IMR-90 (cell line): ENCODE measurements at regions not wholly inside any gene's neighbourhood (a gene's known extent, or its start where the extent isn't known, plus 50 kb on each side); places are given as distances from the start of the nearest gene placed in this dataset.
"Not testable (repeated sequence)": the region's sequence is repeated elsewhere in the genome, so short reads cannot be mapped to it uniquely, and the experiment has no call there.

Experiments
- ATAC-seq: fragments of 200-7000 bp; cut with Tn5 transposase; 2 replicates; pipeline ENCODE4 v1.9.1; 2020; ENCODE audit warnings: low read depth, mild to moderate bottlenecking, moderate library complexity
- BruUV-seq: library from RNA; stranded (reverse); fragments of 400-500 nt; replicated peaks from 2 replicates; lab custom pipeline; 2021; lab: Mats Ljungman, UMichigan
- CTCF ChIA-PET: fragments of 300-600 bp; formaldehyde crosslinking; extraction: SDS; loops from one replicate; lab custom pipeline; 2021; ENCODE audit warnings: antibody characterized with exemption; lab: Yijun Ruan, JAX
- POLR2A ChIA-PET: fragments of 300-600 bp; sonication (Branson Sonifier 250); formaldehyde crosslinking; loops from one replicate; lab custom pipeline; 2022; ENCODE audit warnings: antibody characterized with exemption; ENCODE audit not compliant: unreplicated experiment; lab: Charles Lee
- DNase-seq: peaks from one replicate; pipeline ENCODE4 v3.0.0; 2013
- H2AFZ ChIP-seq: replicated peaks from 2 replicates; pipeline ENCODE3; 2013; ENCODE audit warnings: low read length, mild to moderate bottlenecking; ENCODE audit not compliant: poor library complexity
- H2AK5ac ChIP-seq: 2 replicates; pipeline ENCODE4 v1.6.1; 2013; ENCODE audit warnings: low read depth, low read length, inconsistent platforms
- H2AK9ac ChIP-seq: replicated peaks from 2 replicates; pipeline ENCODE3; 2013; ENCODE audit warnings: mild to moderate bottlenecking, low read depth, low read length, moderate library complexity; ENCODE audit not compliant: poor library complexity
- H2BK120ac ChIP-seq: 2 replicates; pipeline ENCODE4 v1.6.1; 2013; ENCODE audit warnings: low read depth, low read length, inconsistent platforms
- H2BK15ac ChIP-seq: 3 replicates; pipeline ENCODE4 v1.6.1; 2013; ENCODE audit warnings: low read depth, low read length, inconsistent platforms
- H2BK20ac ChIP-seq: 2 replicates; pipeline ENCODE4 v1.6.1; 2013; ENCODE audit warnings: low read depth, mild to moderate bottlenecking, inconsistent platforms, low read length, moderate library complexity
- H2BK5ac ChIP-seq: 2 replicates; pipeline ENCODE4 v1.6.1; 2013; ENCODE audit warnings: mild to moderate bottlenecking, low read depth, low read length, inconsistent platforms; ENCODE audit not compliant: poor library complexity, severe bottlenecking
- H3K14ac ChIP-seq: replicated peaks from 2 replicates; pipeline ENCODE4 v1.6.1; 2013; ENCODE audit warnings: low read depth, low read length, inconsistent platforms
- H3K18ac ChIP-seq: 2 replicates; pipeline ENCODE4 v1.6.1; 2013; ENCODE audit warnings: low read depth, low read length, control low read depth
- H3K23ac ChIP-seq: 2 replicates; pipeline ENCODE4 v1.6.1; 2013; ENCODE audit warnings: low read depth, low read length, inconsistent platforms
- H3K27ac ChIP-seq: 2 replicates; pipeline ENCODE4 v1.5.1; 2013; ENCODE audit warnings: mild to moderate bottlenecking, control low read depth, low read length; ENCODE audit not compliant: insufficient read depth
- H3K27me3 ChIP-seq: 2 replicates; pipeline ENCODE4 v1.6.1; 2013; ENCODE audit warnings: low read length; ENCODE audit not compliant: control insufficient read depth, insufficient read depth
- H3K36me3 ChIP-seq: 2 replicates; pipeline ENCODE4 v1.6.1; 2013; ENCODE audit warnings: low read length, mixed read lengths; ENCODE audit not compliant: control insufficient read depth, insufficient read depth
- H3K4ac ChIP-seq: 2 replicates; pipeline ENCODE4 v1.6.1; 2013; ENCODE audit warnings: low read depth, low read length, inconsistent platforms
- H3K4me1 ChIP-seq: 2 replicates; pipeline ENCODE4 v1.6.1; 2013; ENCODE audit warnings: low read length, mixed read lengths; ENCODE audit not compliant: control insufficient read depth, insufficient read depth
- H3K4me2 ChIP-seq: 2 replicates; pipeline ENCODE4 v1.6.1; 2013; ENCODE audit warnings: low read depth, mild to moderate bottlenecking, control low read depth, low read length, moderate library complexity
- H3K4me3 ChIP-seq: 2 replicates; pipeline ENCODE4 v1.5.1; 2013; ENCODE audit warnings: low read depth, mild to moderate bottlenecking, control low read depth, low read length, moderate library complexity; ENCODE audit not compliant: insufficient read depth
- H3K56ac ChIP-seq: 2 replicates; pipeline ENCODE4 v1.6.1; 2013; ENCODE audit warnings: low read length, inconsistent platforms; ENCODE audit not compliant: insufficient read depth; ENCODE audit errors: extremely low read depth
- H3K79me1 ChIP-seq, 2 experiments: 2 replicates each; pipeline ENCODE4 v1.6.1; 2013; ENCODE audit warnings: low read length in 2 of 2, inconsistent platforms in 1 of 2, low read depth in 1 of 2
- H3K9ac ChIP-seq: 2 replicates; pipeline ENCODE4 v1.6.1; 2013; ENCODE audit warnings: low read depth, low read length, control low read depth
- H3K9me1 ChIP-seq: 2 replicates; pipeline ENCODE4 v1.6.1; 2013; ENCODE audit warnings: low read length, inconsistent platforms; ENCODE audit not compliant: insufficient read depth
- H3K9me3 ChIP-seq: 2 replicates; pipeline ENCODE4 v1.6.1; 2013; ENCODE audit warnings: low read length; ENCODE audit not compliant: control insufficient read depth, insufficient read depth
- H4K20me1 ChIP-seq: 2 replicates; pipeline ENCODE4 v1.6.1; 2013; ENCODE audit warnings: low read length, inconsistent platforms; ENCODE audit not compliant: insufficient read depth
- H4K5ac ChIP-seq: 2 replicates; pipeline ENCODE4 v1.6.1; 2013; ENCODE audit warnings: mild to moderate bottlenecking, low read depth, low read length, control low read depth
- H4K8ac ChIP-seq, 2 experiments: 2 replicates each; pipeline ENCODE4 v1.6.1; 2013; ENCODE audit warnings: low read depth in 2 of 2, low read length in 2 of 2, control low read depth in 1 of 2, inconsistent platforms in 1 of 2
- H4K91ac ChIP-seq: 2 replicates; pipeline ENCODE4 v1.6.1; 2013; ENCODE audit warnings: low read depth, low read length, inconsistent platforms; ENCODE audit not compliant: insufficient read depth
- WGBS, 2 experiments: methylation state at CpG; one replicate each; pipeline versions ENCODE4 v1.1.5 to v1.1.7; 2013; ENCODE audit warnings: missing lambda C conversion rate in 2 of 2; ENCODE audit not compliant: insufficient read length in 1 of 2; ENCODE audit errors: extremely low coverage in 2 of 2; 5-methylcytosine and 5-hydroxymethylcytosine counted together
- dilution Hi-C: fragments of 300-500 bp; cut with HindIII; formaldehyde crosslinking; loops from one replicate; pipeline ENCODE4 v1.14.3; 2018; ENCODE audit warnings: low sequenced_read_pairs; ENCODE audit not compliant: unreplicated experiment
- in situ Hi-C: fragments of 300-500 bp; cut with MboI; formaldehyde crosslinking; loops from 3 replicates; pipeline ENCODE4 v1.14.3; 2019; ENCODE audit warnings: low sequenced_read_pairs, inconsistent platforms, mixed read lengths
- intact Hi-C: fragments of 100-400 bp; cut with micrococcal nuclease; formaldehyde crosslinking; loops from 2 replicates; pipeline ENCODE4 v1.10.0; 2022

DNA sequence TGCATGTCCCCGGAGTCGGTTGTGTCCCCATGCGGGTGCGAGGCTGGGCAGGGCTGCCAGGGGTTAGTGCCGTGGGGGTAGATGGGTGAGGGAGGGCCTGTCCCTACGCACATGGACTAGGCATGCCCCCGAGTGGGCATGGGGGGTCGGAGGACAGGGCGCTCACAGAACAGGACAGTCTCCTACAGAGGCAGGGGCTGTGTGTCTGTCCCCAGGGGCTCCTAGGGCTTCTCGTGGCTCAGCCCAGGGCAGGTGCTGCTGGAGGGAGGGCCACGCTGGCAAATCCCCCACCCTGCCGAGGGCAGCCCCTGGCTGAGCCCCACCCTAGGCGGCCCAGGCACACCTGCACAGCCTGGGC, 141.3 kb downstream of the TMEM121 start:
- POLR2A ChIA-PET, H2AK9ac ChIP-seq, H4K8ac ChIP-seq, H3K4me1 ChIP-seq, H3K14ac ChIP-seq, H4K5ac ChIP-seq, H3K4me2 ChIP-seq, H2BK120ac ChIP-seq, H2BK5ac ChIP-seq, H3K56ac ChIP-seq, H3K79me1 ChIP-seq, H3K36me3 ChIP-seq, H3K9me1 ChIP-seq, H3K27me3 ChIP-seq, intact Hi-C loops, H2AK5ac ChIP-seq, H3K4me3 ChIP-seq, H4K20me1 ChIP-seq, H3K27ac ChIP-seq, H3K9ac ChIP-seq, H2BK15ac ChIP-seq, H2BK20ac ChIP-seq, H3K23ac ChIP-seq, BruUV-seq, H3K4ac ChIP-seq, H3K18ac ChIP-seq, H2AFZ ChIP-seq, H4K91ac ChIP-seq, in situ Hi-C loops, ATAC-seq, DNase-seq, CTCF ChIA-PET, dilution Hi-C loops: not testable (repeated sequence)
- WGBS, 2 experiments = no CpG with 5 or more reads among the region's 13 CpGs
- peaks cover 28% of the 10 kb centered on the region for H3K9me3 ChIP-seq

DNA sequence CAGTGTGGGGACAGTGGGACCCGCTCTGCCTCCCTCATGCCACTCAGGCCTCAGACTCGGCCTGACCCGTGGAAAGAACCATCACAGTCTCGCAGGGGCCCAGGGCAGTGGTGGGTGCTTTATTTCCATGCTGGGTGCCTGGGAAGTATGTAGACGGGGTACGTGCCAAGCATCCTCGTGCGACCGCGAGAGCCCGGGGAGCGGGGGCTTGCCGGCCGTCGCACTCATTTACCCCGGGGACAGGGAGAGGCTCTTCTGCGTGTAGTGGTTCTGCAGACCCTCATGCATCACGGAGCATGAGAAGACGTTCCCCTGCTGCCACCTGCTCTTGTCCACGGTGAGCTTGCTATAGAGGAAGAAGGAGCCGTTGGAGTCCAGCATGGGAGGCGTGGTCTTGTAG, 141.6 kb downstream of the TMEM121 start:
- H4K91ac ChIP-seq, H3K9me1 ChIP-seq, ATAC-seq, H3K9ac ChIP-seq, H3K36me3 ChIP-seq, intact Hi-C loops, H3K4ac ChIP-seq, H2AK9ac ChIP-seq, H3K14ac ChIP-seq, H3K4me2 ChIP-seq, H2AK5ac ChIP-seq, H4K5ac ChIP-seq, H3K79me1 ChIP-seq, DNase-seq, CTCF ChIA-PET, H2BK20ac ChIP-seq, H3K27ac ChIP-seq, POLR2A ChIA-PET, H3K27me3 ChIP-seq, H4K20me1 ChIP-seq, H3K56ac ChIP-seq, BruUV-seq, H2BK5ac ChIP-seq, H2AFZ ChIP-seq, dilution Hi-C loops, H3K18ac ChIP-seq, H3K23ac ChIP-seq, H3K4me3 ChIP-seq, H3K4me1 ChIP-seq, H4K8ac ChIP-seq, H2BK120ac ChIP-seq, in situ Hi-C loops, H2BK15ac ChIP-seq: not testable (repeated sequence)
- peaks cover 28% of the 10 kb centered on the region for H3K9me3 ChIP-seq
- no CpG with 5 or more reads among the region's 22 CpGs for WGBS, 2 experiments
